ENCODE measurements at regions not wholly inside any gene's neighbourhood (a gene's known extent, or its start where the extent isn't known, plus 50 kb on each side); places are given as distances from the start of the nearest gene placed in this dataset.

DNA sequence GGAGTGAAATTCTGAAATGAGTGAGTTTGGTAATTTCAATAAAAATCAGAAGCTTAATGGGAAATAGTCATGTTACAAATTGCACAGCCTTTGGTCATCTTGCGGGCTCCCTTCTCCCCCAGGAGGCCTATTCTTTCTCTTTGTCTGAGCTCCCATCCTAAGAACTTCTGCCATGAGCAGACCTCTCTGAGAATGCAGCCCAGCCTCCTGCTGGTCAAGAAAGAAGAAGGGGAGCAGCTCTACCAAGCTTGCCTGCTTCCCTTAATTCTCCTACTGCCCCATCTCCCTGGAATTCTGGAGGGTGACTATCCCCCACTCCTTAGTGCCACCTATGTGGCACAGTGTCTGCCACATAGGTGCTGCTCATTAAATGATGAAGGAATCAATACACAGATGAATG, 300.7 kb upstream of the DAB1 start:
- DNase-seq (ENCODE audit: extremely low spot score in 2 of 2) = no peak
- Histone ChIP-seq H3K36me3 (no peaks in the 10 kb centered on the region), H3K4me3 (no peak overlapping the region), H3K27me3 (no peaks in the 10 kb centered on the region), H3K27ac (no peak overlapping the region), H3K9me3 (no peaks in the 10 kb centered on the region), H3K4me1 (no peaks in the 10 kb centered on the region)
- intact Hi-C loops (cut with DNase I) = no loop called here
- no peak for TF ChIP-seq POLR2A (IDR thresholded peaks at IDR 0.05)
- no peak for TF ChIP-seq CTCF (IDR thresholded peaks at IDR 0.05)
- TF ChIP-seq POLR2AphosphoS5 (IDR thresholded peaks at IDR 0.05; ENCODE audit: insufficient read depth in 1 of 2, low read depth in 1 of 2) = no peak

DNA sequence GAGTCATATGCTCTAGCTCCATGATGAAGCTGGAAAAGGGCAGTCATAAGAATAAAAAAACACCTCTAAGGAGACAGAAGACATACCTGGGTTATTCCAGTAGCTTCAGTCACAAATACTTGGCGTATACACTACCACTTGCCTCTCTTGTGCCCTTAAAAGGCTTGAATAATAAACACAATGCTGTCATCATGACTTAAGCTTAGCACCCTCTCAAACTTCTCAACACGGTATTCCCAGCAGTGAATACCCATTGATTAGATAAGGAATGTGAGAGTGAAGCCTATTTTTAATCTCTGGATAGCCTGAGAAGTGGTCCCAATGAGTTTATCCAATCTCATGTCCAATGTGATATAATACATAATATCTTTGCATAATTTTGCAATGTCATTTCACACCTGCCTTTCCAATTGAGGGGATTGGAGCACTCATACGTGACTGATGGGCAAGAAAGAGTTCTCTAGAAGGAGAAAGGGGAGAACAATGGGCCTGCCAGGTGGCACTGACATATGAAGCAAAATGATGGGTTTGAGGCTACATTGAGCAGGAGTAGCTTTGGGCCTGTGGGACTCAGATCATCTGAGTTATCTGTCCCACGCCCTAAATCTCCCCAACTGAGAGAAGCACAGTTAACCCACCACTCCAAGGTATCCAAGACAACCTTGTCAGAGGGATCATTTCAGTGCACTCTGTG, 298.6 kb upstream of the DAB1 start:
- Histone ChIP-seq H3K27ac (no peak overlapping the region), H3K9me3 (no peaks in the 10 kb centered on the region), H3K4me3 (no peak overlapping the region), H3K4me1 (no peaks in the 10 kb centered on the region), H3K36me3 (no peaks in the 10 kb centered on the region), H3K27me3 (no peaks in the 10 kb centered on the region)
- no peak for DNase-seq (ENCODE audit: extremely low spot score in 2 of 2)
- intact Hi-C loops (cut with DNase I) = no loop called here
- no peak for TF ChIP-seq CTCF (IDR thresholded peaks at IDR 0.05)
- no peak for TF ChIP-seq POLR2A (IDR thresholded peaks at IDR 0.05)

GRCh38 chr1:57721001-57721400, 297.1 kb upstream of the DAB1 start:
- no peak overlapping the region for H3K27ac ChIP-seq
- H3K9me3 ChIP-seq = no peaks in the 10 kb centered on the region
- H3K4me3 ChIP-seq = no peak overlapping the region
- no peaks in the 10 kb centered on the region for H3K27me3 ChIP-seq
- intact Hi-C loops (cut with DNase I) = no loop called here
- no peak for TF ChIP-seq POLR2A (IDR thresholded peaks at IDR 0.05)
- no peak for TF ChIP-seq CTCF (IDR thresholded peaks at IDR 0.05)
- TF ChIP-seq POLR2AphosphoS5 (IDR thresholded peaks at IDR 0.05; ENCODE audit: insufficient read depth in 1 of 2, low read depth in 1 of 2) = no peak
- no peak for DNase-seq (ENCODE audit: extremely low spot score in 2 of 2)
- no peaks in the 10 kb centered on the region for H3K36me3 ChIP-seq
- no peaks in the 10 kb centered on the region for H3K4me1 ChIP-seq

GRCh38 chr1:57719274-57719673, 295.4 kb upstream of the DAB1 start:
- H3K36me3 ChIP-seq = no peaks in the 10 kb centered on the region
- intact Hi-C loops (cut with DNase I) = no loop called here
- H3K4me1 ChIP-seq = no peaks in the 10 kb centered on the region
- no peak overlapping the region for H3K4me3 ChIP-seq
- no peak for DNase-seq (ENCODE audit: extremely low spot score in 2 of 2)
- no peak overlapping the region for H3K27ac ChIP-seq
- H3K9me3 ChIP-seq = no peaks in the 10 kb centered on the region
- H3K27me3 ChIP-seq = no peaks in the 10 kb centered on the region
- no peak for TF ChIP-seq POLR2AphosphoS5 (IDR thresholded peaks at IDR 0.05; ENCODE audit: insufficient read depth in 1 of 2, low read depth in 1 of 2)
- TF ChIP-seq CTCF (IDR thresholded peaks at IDR 0.05) = no peak
- TF ChIP-seq POLR2A (IDR thresholded peaks at IDR 0.05) = no peak

DNA sequence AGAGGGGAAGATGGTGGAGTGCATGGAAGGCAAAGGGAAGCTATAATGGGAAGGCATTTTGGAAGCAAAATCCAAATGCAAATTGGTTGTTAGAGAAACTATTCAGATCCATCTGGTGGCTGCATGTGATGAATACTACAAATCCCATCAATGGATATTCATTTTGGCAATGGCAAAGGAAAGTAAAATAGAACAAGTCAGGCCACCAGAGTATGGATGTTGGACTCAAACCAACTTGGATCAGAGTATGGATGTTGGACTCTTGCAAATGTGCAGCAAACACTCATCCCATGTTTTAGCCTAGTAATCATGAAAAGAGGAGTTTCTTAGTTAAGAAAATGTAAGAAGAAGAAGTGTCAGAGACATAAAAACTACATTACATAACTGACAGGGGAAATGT, 289.6 kb upstream of the DAB1 start:
- DNase-seq (ENCODE audit: extremely low spot score in 2 of 2) = no peak
- intact Hi-C loops (cut with DNase I) = no loop called here
- Histone ChIP-seq H3K27ac (no peak overlapping the region), H3K4me3 (no peak overlapping the region), H3K36me3 (no peaks in the 10 kb centered on the region), H3K9me3 (no peaks in the 10 kb centered on the region), H3K4me1 (no peaks in the 10 kb centered on the region), H3K27me3 (no peaks in the 10 kb centered on the region)
- TF ChIP-seq CTCF (IDR thresholded peaks at IDR 0.05) = no peak
- no peak for TF ChIP-seq POLR2A (IDR thresholded peaks at IDR 0.05)
- TF ChIP-seq POLR2AphosphoS5 (IDR thresholded peaks at IDR 0.05; ENCODE audit: insufficient read depth in 1 of 2, low read depth in 1 of 2) = no peak

All from vagina (tissue), 2 donors.